ENCODE measurements at regions not wholly inside any gene's neighbourhood (a gene's known extent, or its start where the extent isn't known, plus 50 kb on each side); places are given as distances from the start of the nearest gene placed in this dataset.

- no peak for TF ChIP-seq SP1 (IDR thresholded peaks at IDR 0.05)
- TF ChIP-seq, protein P1, sequence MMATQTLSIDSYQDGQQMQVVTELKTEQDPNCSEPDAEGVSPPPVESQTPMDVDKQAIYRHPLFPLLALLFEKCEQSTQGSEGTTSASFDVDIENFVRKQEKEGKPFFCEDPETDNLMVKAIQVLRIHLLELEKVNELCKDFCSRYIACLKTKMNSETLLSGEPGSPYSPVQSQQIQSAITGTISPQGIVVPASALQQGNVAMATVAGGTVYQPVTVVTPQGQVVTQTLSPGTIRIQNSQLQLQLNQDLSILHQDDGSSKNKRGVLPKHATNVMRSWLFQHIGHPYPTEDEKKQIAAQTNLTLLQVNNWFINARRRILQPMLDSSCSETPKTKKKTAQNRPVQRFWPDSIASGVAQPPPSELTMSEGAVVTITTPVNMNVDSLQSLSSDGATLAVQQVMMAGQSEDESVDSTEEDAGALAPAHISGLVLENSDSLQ (IDR thresholded peaks at IDR 0.05) = no peak
These were observed 54.4 kb upstream of the SIRPG start for GRCh38 chr20:1711826-1712601.

All from HEK293T (cell line).